PC-3 (cell line): ENCODE measurements at regions not wholly inside any gene's neighbourhood (a gene's known extent, or its start where the extent isn't known, plus 50 kb on each side); places are given as distances from the start of the nearest gene placed in this dataset.

ENCODE experiments used
- CTCF ChIP-seq: fragments of 300-600 bp; sonication (generic); conservative IDR thresholded peaks from 2 replicates; pipeline ENCODE4 v1.5.1; 2017; ENCODE audit warnings: antibody characterized with exemption, low read depth, mild to moderate bottlenecking, low read length
- EZH2 ChIP-seq: fragments of 300-600 bp; sonication (generic); IDR thresholded peaks from one replicate; pipeline ENCODE4 v1.6.1; 2017; ENCODE audit warnings: antibody characterized with exemption, mild to moderate bottlenecking, low read length; ENCODE audit not compliant: unreplicated experiment
- EZH2phosphoT487 ChIP-seq: fragments of 300-600 bp; sonication (generic); IDR thresholded peaks from 2 replicates; pipeline ENCODE4 v1.6.1; 2018; ENCODE audit warnings: mild to moderate bottlenecking, antibody characterized with exemption, low read length, borderline replicate concordance

DNA sequence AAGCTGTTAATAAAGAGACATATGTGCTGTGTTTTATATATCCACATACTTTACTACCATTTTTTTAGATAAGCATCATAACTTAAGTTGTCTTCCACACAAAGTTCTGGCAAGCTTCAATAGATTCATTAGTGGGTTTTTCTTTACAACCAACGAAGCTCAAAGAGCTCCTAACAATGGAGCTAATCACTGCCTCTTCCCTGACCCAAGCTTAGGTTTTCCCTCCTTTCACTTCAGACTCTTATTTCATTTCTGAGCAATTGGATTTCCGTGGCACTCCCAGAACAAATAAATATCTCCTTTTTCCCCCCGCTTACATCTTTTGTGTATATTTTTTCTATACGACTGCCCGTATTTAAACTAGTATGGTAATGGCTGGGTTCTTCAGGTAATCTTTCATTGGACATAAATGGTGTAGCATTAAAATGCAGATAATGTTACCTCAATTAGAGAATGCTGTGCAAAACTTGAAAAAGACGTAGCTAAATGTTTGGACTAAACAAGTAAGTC, 275.5 kb upstream of the TMEM161B start:
- TF ChIP-seq CTCF: no peak
- no peak for TF ChIP-seq EZH2
- TF ChIP-seq EZH2phosphoT487: no peak
